Body of pancreas (tissue), 4 donors: ENCODE measurements at regions not wholly inside any gene's neighbourhood (a gene's known extent, or its start where the extent isn't known, plus 50 kb on each side); places are given as distances from the start of the nearest gene placed in this dataset.
A peak's percentile ranks its signal among the peaks of the same experiment; 100 is the strongest.

Experiments used
- ATAC-seq: fragments of 150-250 bp; one replicate; pipeline ENCODE4 v1.9.1; 2016
- DNase-seq, 4 donors: peaks; one replicate each; pipeline ENCODE4 v3.0.0-alpha.2; 2019
- H3K27ac ChIP-seq, 4 donors: fragments of 200-600 bp; sonication (generic); 1 replicate in 3 of 4; 2 replicates in 1 of 4; pipeline versions ENCODE4 v1.5.1 to v1.6.1; 2016 to 2019; ENCODE audit warnings: mild to moderate bottlenecking in 1 of 4, mixed read lengths in 1 of 4, moderate library complexity in 1 of 4
- H3K27me3 ChIP-seq, 2 donors: fragments of 200-600 bp; sonication (generic); one replicate each; pipeline ENCODE4 v1.6.0; 2016; ENCODE audit warnings: mild to moderate bottlenecking in 1 of 2
- H3K36me3 ChIP-seq, 2 donors: fragments of 200-600 bp; sonication (generic); replicated peaks in 1 of 2; 2 replicates each; pipeline ENCODE4 v1.5.1; 2016; ENCODE audit warnings: low read depth in 2 of 2; ENCODE audit not compliant: insufficient read depth in 1 of 2
- H3K4me1 ChIP-seq: fragments of 200-600 bp; sonication (generic); one replicate; pipeline ENCODE4 v1.6.0; 2016
- H3K4me3 ChIP-seq, 2 donors: fragments of 200-600 bp; sonication (generic); 1 replicate in 1 of 2; 2 replicates in 1 of 2; pipeline ENCODE4 v1.5.1; 2016 to 2019
- H3K9me3 ChIP-seq, 3 donors: fragments of 200-600 bp; sonication (generic); 1 replicate in 2 of 3; 2 replicates in 1 of 3; pipeline ENCODE4 v1.5.1; 2016
- CTCF ChIP-seq, 7 experiments: fragments of 450-650 bp in 4 of 7; fragments of 200-600 bp in 3 of 7; sonication (generic) in 3 of 7; IDR thresholded peaks; one replicate each; pipeline ENCODE4 v1.5.1; 2016 to 2019; ENCODE audit warnings: antibody characterized with exemption in 7 of 7
- POLR2A ChIP-seq, 3 donors: fragments of 450-650 bp; IDR thresholded peaks; one replicate each; pipeline ENCODE4 v1.6.1; 2016; ENCODE audit warnings: antibody characterized with exemption in 3 of 3, mild to moderate bottlenecking in 2 of 3
- WGBS, 2 donors: methylation state at CpG; one replicate each; pipeline ENCODE4 v1.1.5; 2017; 5-methylcytosine and 5-hydroxymethylcytosine counted together
- intact Hi-C: fragments of 100-400 bp; cut with DNase I; formaldehyde crosslinking; loops from one replicate; pipeline ENCODE4 v1.15.1; 2023

GRCh38 chr5:7047511-7048261 lies 334.5 kb downstream of the TENT4A start:
- DNase-seq (peak; percentile 78 to 86 (median 83)), ATAC-seq (peak; percentile 99)
- H3K4me1 ChIP-seq: peaks cover 23% of the 10 kb centered on the region

GRCh38 chr5:7050986-7051385 lies 337.8 kb downstream of the TENT4A start:
- Histone ChIP-seq H3K27me3 (no peaks in the 10 kb centered on the region), H3K4me3 (no peak overlapping the region), H3K4me1 (peaks cover 35% of the 10 kb centered on the region), H3K9me3 (no peaks in the 10 kb centered on the region), H3K27ac (no peak overlapping the region), H3K36me3 (no peaks in the 10 kb centered on the region)
- intact Hi-C loops: no loop called here
- ATAC-seq: no peak
- WGBS, 2 donors: 85 to 88% methylated on average over 1 of the region's 1 CpG
- DNase-seq: no peak
- TF ChIP-seq CTCF (IDR thresholded peaks at IDR 0.05) (no peak), POLR2A (IDR thresholded peaks at IDR 0.05) (no peak)

More at GRCh38 chr5:7047511-7048261, 334.5 kb downstream of the TENT4A start:
- intact Hi-C loops: no loop called here
- H3K36me3 ChIP-seq: no peaks in the 10 kb centered on the region
- H3K4me3 ChIP-seq: no peak overlapping the region
- H3K9me3 ChIP-seq: no peaks in the 10 kb centered on the region
- TF ChIP-seq CTCF (IDR thresholded peaks at IDR 0.05) (peak in 4 of 7 experiments; percentile 44 to 56 (median 54)), POLR2A (IDR thresholded peaks at IDR 0.05) (no peak)
- H3K27ac ChIP-seq: peak overlapping the region in 1 of 4 donors; percentile 4
- 12 to 19% methylated on average over 7 of the region's 7 CpGs for WGBS, 2 donors
- H3K27me3 ChIP-seq: no peaks in the 10 kb centered on the region

GRCh38 chr5:7053125-7053524 lies 339.9 kb downstream of the TENT4A start:
- Histone ChIP-seq H3K27ac (no peak overlapping the region), H3K4me1 (peaks cover 27% of the 10 kb centered on the region), H3K36me3 (no peaks in the 10 kb centered on the region), H3K4me3 (no peak overlapping the region), H3K27me3 (no peaks in the 10 kb centered on the region), H3K9me3 (no peaks in the 10 kb centered on the region)
- no peak for DNase-seq
- ATAC-seq: no peak
- intact Hi-C loops: no loop called here
- TF ChIP-seq CTCF (IDR thresholded peaks at IDR 0.05) (no peak), POLR2A (IDR thresholded peaks at IDR 0.05) (no peak)

GRCh38 chr5:7053528-7054209 lies 340.4 kb downstream of the TENT4A start:
- intact Hi-C loops: no loop called here
- WGBS, 2 donors: 17 to 21% methylated on average over 3 of the region's 3 CpGs
- no peak overlapping the region for H3K27ac ChIP-seq

More at GRCh38 chr5:7053528-7054209, 340.4 kb downstream of the TENT4A start:
- DNase-seq (no peak), ATAC-seq (no peak)
- Histone ChIP-seq H3K9me3 (no peaks in the 10 kb centered on the region), H3K4me3 (no peak overlapping the region), H3K4me1 (peaks cover 21% of the 10 kb centered on the region), H3K36me3 (no peaks in the 10 kb centered on the region), H3K27me3 (no peaks in the 10 kb centered on the region)
- TF ChIP-seq CTCF (IDR thresholded peaks at IDR 0.05): no peak
- TF ChIP-seq POLR2A (IDR thresholded peaks at IDR 0.05): no peak
